B cell (primary cell): ENCODE measurements at regions not wholly inside any gene's neighbourhood (a gene's known extent, or its start where the extent isn't known, plus 50 kb on each side); places are given as distances from the start of the nearest gene placed in this dataset.
A peak's percentile ranks its signal among the peaks of the same experiment; 100 is the strongest.

Experiments
- ATAC-seq: fragments of 200-7000 bp; cut with Tn5 transposase; one replicate; pipeline ENCODE4 v1.10.0; 2021; ENCODE audit warnings: low read depth, mild to moderate bottlenecking, moderate number of reproducible peaks, moderate library complexity
- CTCF ChIA-PET: fragments of 350-600 bp; sonication (Branson Sonifier 250); formaldehyde crosslinking; loops from one replicate; lab custom pipeline; 2021; ENCODE audit warnings: antibody characterized with exemption, inconsistent platforms; lab: Charles Lee
- POLR2A ChIA-PET: fragments of 350-600 bp; sonication (Branson Sonifier 250); formaldehyde crosslinking; loops from one replicate; lab custom pipeline; 2021; ENCODE audit warnings: antibody characterized with exemption; lab: Charles Lee
- DNase-seq: peaks from one replicate; pipeline ENCODE4 v3.0.0; 2013
- H2AFZ ChIP-seq: 2 replicates; pipeline ENCODE4 v1.6.1; 2012; ENCODE audit warnings: mild to moderate bottlenecking, low read depth, low read length; ENCODE audit not compliant: insufficient read depth, poor library complexity, severe bottlenecking
- H3K27ac ChIP-seq, 2 donors: 1 replicate in 1 of 2; 2 replicates in 1 of 2; pipeline ENCODE4 v1.5.1; 2012 to 2013; ENCODE audit warnings: low read length in 2 of 2, mild to moderate bottlenecking in 2 of 2, moderate library complexity in 1 of 2
- H3K27me3 ChIP-seq, 4 experiments: fragments of 200-600 bp in 1 of 4; sonication (generic) in 1 of 4; replicated peaks in 1 of 4; 1 replicate in 2 of 4; 2 replicates in 2 of 4; pipeline versions ENCODE4 v1.6.1 to v1.7.0; 2013 to 2016; ENCODE audit warnings: low read length in 3 of 4, mild to moderate bottlenecking in 2 of 4, mixed read lengths in 1 of 4, moderate library complexity in 1 of 4; ENCODE audit not compliant: insufficient read depth in 4 of 4, control insufficient read depth in 3 of 4; ENCODE audit errors: control extremely low read depth in 1 of 4
- H3K36me3 ChIP-seq, 2 experiments: replicated peaks in 1 of 2; 1 replicate in 1 of 2; 2 replicates in 1 of 2; pipeline versions ENCODE4 v1.6.1 to v1.7.1; 2013; ENCODE audit warnings: low read length in 1 of 2; ENCODE audit not compliant: insufficient read depth in 2 of 2, control insufficient read depth in 1 of 2; ENCODE audit errors: control extremely low read depth in 1 of 2, extremely low read depth in 1 of 2
- H3K4me1 ChIP-seq, 2 donors: fragments of 200-600 bp in 1 of 2; sonication (generic) in 1 of 2; 1 replicate in 1 of 2; 2 replicates in 1 of 2; pipeline versions ENCODE4 v1.5.1 to v1.6.1; 2013 to 2017; ENCODE audit warnings: low read length in 2 of 2; ENCODE audit not compliant: control insufficient read depth in 2 of 2, insufficient read depth in 2 of 2
- H3K4me2 ChIP-seq: replicated peaks from 2 replicates; pipeline ENCODE3; 2012; ENCODE audit warnings: mild to moderate bottlenecking, low read depth, low read length; ENCODE audit not compliant: poor library complexity, severe bottlenecking
- H3K4me3 ChIP-seq, 5 experiments: fragments of 200-600 bp in 1 of 5; sonication (generic) in 1 of 5; 1 replicate in 3 of 5; 2 replicates in 2 of 5; pipeline versions ENCODE4 v1.5.1 to v1.7.0; 2011 to 2016; ENCODE audit warnings: low read length in 4 of 5, mild to moderate bottlenecking in 4 of 5, low read depth in 2 of 5, control low read depth in 1 of 5, moderate library complexity in 1 of 5; ENCODE audit not compliant: insufficient read depth in 1 of 5; ENCODE audit errors: control extremely low read depth in 1 of 5, extremely low read depth in 1 of 5
- H3K79me2 ChIP-seq: fragments of 200-600 bp; sonication (generic); one replicate; pipeline ENCODE4 v1.6.0; 2016; ENCODE audit warnings: low read length; ENCODE audit not compliant: control insufficient read depth, insufficient read depth
- H3K9ac ChIP-seq: fragments of 200-600 bp; sonication (generic); 2 replicates; pipeline ENCODE4 v1.6.1; 2017; ENCODE audit warnings: mild to moderate bottlenecking, low read length, moderate library complexity
- H3K9me3 ChIP-seq, 3 donors: one replicate each; pipeline versions ENCODE4 v1.6.1 to v1.7.1; 2013; ENCODE audit warnings: low read length in 2 of 3; ENCODE audit not compliant: control insufficient read depth in 2 of 3, insufficient read depth in 1 of 3; ENCODE audit errors: control extremely low read depth in 1 of 3
- H4K20me1 ChIP-seq: 2 replicates; pipeline ENCODE4 v1.6.0; 2012; ENCODE audit warnings: mild to moderate bottlenecking, low read length; ENCODE audit not compliant: insufficient read depth, control insufficient read depth, poor library complexity, severe bottlenecking
- H3K27ac Mint-ChIP-seq: one replicate; pipeline ENCODE4 v1.8.0; 2021; ENCODE audit warnings: mixed read lengths
- H3K27me3 Mint-ChIP-seq: one replicate; pipeline ENCODE4 v1.8.0; 2021; ENCODE audit warnings: mixed read lengths
- H3K4me1 Mint-ChIP-seq: one replicate; pipeline ENCODE4 v1.8.0; 2021; ENCODE audit warnings: mixed read lengths
- H3K4me3 Mint-ChIP-seq: one replicate; pipeline ENCODE4 v1.8.0; 2021; ENCODE audit warnings: mixed read lengths
- H3K9me3 Mint-ChIP-seq: one replicate; pipeline ENCODE4 v1.8.0; 2022; ENCODE audit warnings: mixed read lengths; ENCODE audit not compliant: insufficient read depth
- CTCF ChIP-seq: fragments of 200-600 bp; IDR thresholded peaks from one replicate; pipeline ENCODE4 v1.8.0; 2022; ENCODE audit warnings: antibody characterized with exemption, mild to moderate bottlenecking
- EZH2 ChIP-seq: IDR thresholded peaks from 2 replicates; pipeline ENCODE4 v1.6.1; 2012; ENCODE audit warnings: borderline replicate concordance, low read depth, mild to moderate bottlenecking, moderate library complexity, low read length; ENCODE audit not compliant: insufficient read depth, poor library complexity, severe bottlenecking
- WGBS: methylation state at CpG from one replicate; pipeline ENCODE4 v1.1.5; 2013; ENCODE audit warnings: missing lambda C conversion rate; ENCODE audit not compliant: insufficient coverage; 5-methylcytosine and 5-hydroxymethylcytosine counted together
- intact Hi-C: fragments of 100-400 bp; cut with micrococcal nuclease; formaldehyde crosslinking; loops from one replicate; pipeline ENCODE4 v1.10.0; 2022

DNA sequence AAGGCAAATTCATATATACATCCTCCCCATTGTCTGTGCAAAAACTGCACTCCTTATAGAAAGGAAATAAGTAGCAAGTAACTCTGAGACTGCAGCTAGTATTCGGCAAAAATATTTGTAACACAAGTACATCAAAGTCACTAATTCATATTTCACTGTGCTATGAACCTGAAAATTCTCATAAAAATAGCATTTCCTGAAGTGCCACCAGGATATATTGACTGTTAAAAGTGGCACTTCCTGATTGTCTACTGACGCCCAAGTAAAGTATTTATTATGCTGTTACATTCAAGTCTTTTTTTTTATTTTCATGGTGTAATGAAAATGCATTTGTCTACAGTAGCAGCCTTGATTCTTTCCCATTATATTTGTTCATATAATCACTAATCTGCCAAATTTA lies 673.8 kb downstream of the PTPRC start:
- TF ChIP-seq CTCF (no peak), EZH2 (no peak)

DNA sequence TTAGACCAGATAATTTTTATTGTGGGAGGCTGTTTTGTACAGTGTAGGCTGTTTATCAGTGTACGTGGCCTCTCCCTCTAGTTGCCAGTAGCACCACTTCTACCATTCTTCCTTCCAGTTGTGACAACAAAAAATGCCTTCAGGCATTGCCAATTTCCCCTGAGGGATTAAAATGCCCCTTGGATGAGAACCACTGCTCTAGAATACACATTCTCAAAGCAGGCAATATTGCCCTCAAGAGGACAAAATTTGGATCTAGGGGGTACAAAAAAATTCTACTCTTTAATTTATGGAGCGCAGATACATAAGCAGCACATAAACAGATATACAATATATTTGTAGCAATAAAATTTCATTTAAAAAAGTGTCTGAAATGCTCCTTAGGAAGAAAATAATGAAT lies 674.6 kb downstream of the PTPRC start:
- H3K4me1 Mint-ChIP-seq, result peaks cover 31% of the 10 kb centered on the region
- Histone ChIP-seq H2AFZ (no peak overlapping the region), H3K9ac (no peak overlapping the region), H4K20me1 (no peaks in the 10 kb centered on the region), H3K36me3 (no peaks in the 10 kb centered on the region), H3K79me2 (no peaks in the 10 kb centered on the region), H3K9me3 (no peaks in the 10 kb centered on the region), H3K27me3 (no peaks in the 10 kb centered on the region), H3K4me2 (no peak overlapping the region), H3K27ac (no peak overlapping the region), H3K4me3 (no peak overlapping the region), H3K4me1 (peaks cover 19 to 34% of the 10 kb centered on the region in 2 donors)
- no peak overlapping the region for H3K4me3 Mint-ChIP-seq
- TF ChIP-seq EZH2 (no peak), CTCF (no peak)
- ATAC-seq (no peak), DNase-seq (no peak)
- H3K27ac Mint-ChIP-seq, result no peak overlapping the region
- intact Hi-C loops, result loop anchor here (10.0 kb wide), 1 partner anchor 241 kb away; no protein-coding TSS in a partner anchor
- ChIA-PET POLR2A (no interaction called here), CTCF (no interaction called here)
- WGBS, result no CpG with 5 or more reads among the region's 2 CpGs
- no peaks in the 10 kb centered on the region for H3K9me3 Mint-ChIP-seq
- H3K27me3 Mint-ChIP-seq, result no peaks in the 10 kb centered on the region

More for the DNA sequence above, 673.8 kb downstream of the PTPRC start:
- ATAC-seq, result no peak
- intact Hi-C loops, result loop anchor here (10.0 kb wide), 1 partner anchor 242 kb away; no protein-coding TSS in a partner anchor
- no peaks in the 10 kb centered on the region for H3K9me3 Mint-ChIP-seq
- Histone ChIP-seq H2AFZ (no peak overlapping the region), H3K4me2 (peak overlapping the region; percentile 40), H3K9me3 (no peaks in the 10 kb centered on the region), H3K79me2 (no peaks in the 10 kb centered on the region), H3K36me3 (no peaks in the 10 kb centered on the region), H3K4me1 (peaks cover 19 to 34% of the 10 kb centered on the region in 2 donors), H3K9ac (no peak overlapping the region), H4K20me1 (no peaks in the 10 kb centered on the region), H3K27me3 (no peaks in the 10 kb centered on the region), H3K27ac (no peak overlapping the region), H3K4me3 (no peak overlapping the region)
- POLR2A ChIA-PET, result no interaction called here
- H3K27me3 Mint-ChIP-seq, result no peaks in the 10 kb centered on the region
- no CpG with 5 or more reads among the region's 2 CpGs for WGBS
- no peak overlapping the region for H3K27ac Mint-ChIP-seq
- H3K4me3 Mint-ChIP-seq, result no peak overlapping the region
- peaks cover 34% of the 10 kb centered on the region for H3K4me1 Mint-ChIP-seq
- DNase-seq, result no peak
- CTCF ChIA-PET, result no interaction called here
